GM19351 (cell line): ENCODE measurements at regions not wholly inside any gene's neighbourhood (a gene's known extent, or its start where the extent isn't known, plus 50 kb on each side); places are given as distances from the start of the nearest gene placed in this dataset.
"Not testable (repeated sequence)": the region's sequence is repeated elsewhere in the genome, so short reads cannot be mapped to it uniquely, and the experiment has no call there.

Experiments
- ATAC-seq: cut with Tn5 transposase; IDR thresholded peaks from one replicate; pipeline ENCODE4 v1.9.1; 2021; ENCODE audit warnings: mild to moderate bottlenecking, moderate library complexity; ENCODE audit not compliant: unreplicated experiment

- no peak for ATAC-seq
Measured at GRCh38 chr13:58712191-58712590, 1080.6 kb downstream of the PCDH17 start.

- not testable (repeated sequence) for ATAC-seq
Measured at GRCh38 chr13:58714016-58714415, 1082.5 kb downstream of the PCDH17 start.

- ATAC-seq: no peak
Measured at GRCh38 chr13:58721273-58721672, 1089.7 kb downstream of the PCDH17 start.

DNA sequence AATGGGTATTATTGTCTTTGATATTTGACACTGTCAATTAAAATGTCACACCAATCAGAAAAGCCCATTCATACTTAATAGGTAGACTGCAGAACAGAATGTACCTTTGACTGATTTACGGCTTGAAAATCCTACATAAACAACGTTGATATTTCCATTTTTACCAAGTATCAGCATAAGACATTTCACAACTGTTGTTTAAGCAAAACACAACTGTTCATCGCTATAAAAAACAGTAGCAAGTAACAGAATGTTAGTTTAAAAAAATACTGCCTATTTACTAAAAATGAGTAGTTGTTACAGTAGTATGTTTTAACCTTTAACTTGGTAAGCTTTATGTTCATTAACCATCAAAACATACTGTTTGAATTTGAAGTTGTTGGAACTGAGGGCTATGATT is 1096.6 kb downstream of the PCDH17 start:
- no peak for ATAC-seq

DNA sequence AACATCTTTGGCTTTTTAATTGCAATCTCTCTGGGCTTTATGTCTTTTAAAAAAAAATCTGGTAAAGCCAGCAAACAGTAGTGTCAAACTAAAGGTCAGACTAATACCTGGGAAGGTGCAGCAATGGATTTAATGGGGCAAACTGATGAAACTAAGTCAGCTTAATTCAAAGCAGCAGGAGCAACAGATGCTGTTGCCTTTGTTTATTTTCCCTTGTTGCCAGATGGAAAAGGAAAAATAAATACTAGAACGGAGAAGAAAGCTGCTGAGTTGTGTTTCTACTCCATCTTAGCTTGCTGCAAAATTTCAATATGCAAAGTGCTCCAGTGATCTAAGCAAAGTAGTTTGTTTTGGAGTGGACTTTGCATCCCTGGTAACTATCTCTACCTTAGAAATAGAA is 1097.8 kb downstream of the PCDH17 start:
- no peak for ATAC-seq

DNA sequence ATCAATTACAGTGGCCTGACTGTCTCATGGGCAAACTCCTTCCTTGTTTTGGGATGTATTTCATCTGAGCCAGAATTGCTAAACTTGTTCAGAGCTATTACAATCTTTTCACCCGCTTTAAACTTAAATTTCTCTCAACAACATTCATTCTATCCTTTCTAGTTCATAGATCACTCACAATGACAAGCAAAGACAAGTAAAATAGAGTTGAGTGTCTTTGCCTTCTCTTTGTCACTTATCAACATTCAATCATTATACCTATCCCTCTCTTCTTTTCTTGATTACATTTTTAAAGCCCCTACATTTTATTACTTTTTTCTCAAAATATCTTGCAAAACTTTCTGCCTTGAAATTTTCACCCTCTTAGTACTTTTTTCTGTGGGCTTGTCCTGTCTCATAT is 1113.1 kb downstream of the PCDH17 start:
- ATAC-seq: no peak

GRCh38 chr13:58767566-58767965 is 1136.0 kb downstream of the PCDH17 start:
- no peak for ATAC-seq

DNA sequence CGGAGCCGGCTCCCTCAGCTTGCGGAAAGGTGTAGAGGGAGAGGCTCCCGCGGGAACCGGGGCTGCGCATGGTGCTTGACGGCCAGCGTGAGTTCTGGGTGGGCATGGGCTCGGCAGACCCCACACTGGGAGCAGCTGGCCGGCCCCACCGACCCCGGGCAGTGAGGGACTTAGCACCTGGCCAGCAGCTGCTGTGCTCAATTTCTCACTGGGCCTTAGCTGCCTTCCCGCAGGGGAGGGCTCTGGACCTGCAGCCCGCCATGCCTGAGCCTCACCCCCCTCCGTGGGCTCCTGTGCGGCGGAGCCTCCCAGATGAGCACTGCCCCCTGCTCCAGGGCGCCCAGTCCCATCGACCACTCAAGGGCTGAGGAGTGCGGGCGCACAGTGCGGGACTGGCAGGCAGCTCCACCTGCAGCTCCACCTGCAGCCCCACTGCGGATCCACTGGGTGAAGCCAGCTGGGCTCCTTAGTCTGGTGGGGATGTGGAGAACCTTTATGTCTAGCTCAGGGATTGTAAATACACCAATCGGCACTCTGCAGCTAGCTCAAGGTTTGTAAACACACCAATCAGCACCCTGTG is 1141.8 kb downstream of the PCDH17 start:
- no peak for ATAC-seq

DNA sequence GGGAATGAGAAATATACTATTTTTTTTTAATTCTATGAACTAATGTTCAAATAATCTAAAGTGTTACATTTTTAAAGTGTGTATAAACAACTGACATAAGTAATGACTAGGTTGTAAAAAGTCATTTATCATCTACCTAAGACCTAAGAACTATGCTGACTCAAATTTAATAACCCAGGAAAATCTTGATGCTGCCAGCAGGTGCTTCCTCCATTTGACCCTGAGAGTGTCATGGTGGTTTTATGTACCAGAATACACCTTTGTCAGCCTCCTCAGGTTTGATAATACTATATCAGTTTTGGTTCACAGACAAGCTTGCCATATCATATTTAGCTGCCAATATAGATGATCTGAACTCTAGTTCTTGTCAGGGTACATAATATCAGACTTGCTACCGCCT is 1151.2 kb downstream of the PCDH17 start:
- no peak for ATAC-seq

DNA sequence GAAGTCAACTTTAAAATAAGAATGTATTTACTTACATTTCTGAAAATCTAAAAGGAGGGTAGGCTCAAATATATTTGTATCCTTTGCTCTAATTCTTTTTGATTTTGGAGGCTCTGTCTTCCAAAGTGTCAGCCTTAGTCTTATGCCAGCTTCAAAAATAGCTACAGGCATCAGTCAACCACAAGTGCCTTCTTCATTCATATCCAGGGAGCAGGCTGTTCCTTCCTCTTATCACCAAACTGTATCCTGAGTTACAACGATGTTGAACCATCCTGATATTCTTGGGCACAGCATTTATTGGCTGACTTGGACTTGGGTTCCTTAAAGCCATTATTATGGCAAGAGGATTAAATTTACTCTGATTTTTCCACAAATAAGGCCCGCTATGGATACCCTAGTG is 1161.3 kb downstream of the PCDH17 start:
- no peak for ATAC-seq

GRCh38 chr13:58795715-58796114 is 1164.2 kb downstream of the PCDH17 start:
- no peak for ATAC-seq

GRCh38 chr13:58804832-58805231 is 1173.3 kb downstream of the PCDH17 start:
- no peak for ATAC-seq

GRCh38 chr13:58806401-58806800 is 1174.9 kb downstream of the PCDH17 start:
- no peak for ATAC-seq

- ATAC-seq: no peak
Measured at GRCh38 chr13:58823701-58824100, 1192.2 kb downstream of the PCDH17 start.

DNA sequence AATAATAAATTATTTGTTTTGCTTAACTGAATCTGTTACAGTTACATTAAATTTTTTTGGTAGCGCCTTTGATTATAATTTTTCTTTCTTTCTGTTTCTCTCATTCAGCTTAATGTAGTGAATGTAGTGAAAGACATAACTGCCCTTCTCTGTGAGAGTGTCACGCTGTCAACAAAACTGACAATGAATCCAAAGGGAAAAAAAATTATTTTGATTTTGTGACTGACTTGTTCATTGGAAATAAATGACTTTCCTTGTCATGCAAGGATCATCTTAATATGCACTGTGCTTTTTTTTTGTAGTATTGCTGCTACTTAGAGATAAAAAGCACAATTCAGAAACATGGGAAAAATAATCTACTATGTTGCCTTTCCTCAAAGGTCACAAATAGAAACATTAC is 1196.4 kb downstream of the PCDH17 start:
- ATAC-seq: no peak

GRCh38 chr13:58830841-58831240 is 1199.3 kb downstream of the PCDH17 start:
- ATAC-seq: no peak

GRCh38 chr13:58838615-58839014 is 1207.1 kb downstream of the PCDH17 start:
- ATAC-seq: no peak

- no peak for ATAC-seq
Measured at GRCh38 chr13:58843071-58843470, 1211.5 kb downstream of the PCDH17 start.

DNA sequence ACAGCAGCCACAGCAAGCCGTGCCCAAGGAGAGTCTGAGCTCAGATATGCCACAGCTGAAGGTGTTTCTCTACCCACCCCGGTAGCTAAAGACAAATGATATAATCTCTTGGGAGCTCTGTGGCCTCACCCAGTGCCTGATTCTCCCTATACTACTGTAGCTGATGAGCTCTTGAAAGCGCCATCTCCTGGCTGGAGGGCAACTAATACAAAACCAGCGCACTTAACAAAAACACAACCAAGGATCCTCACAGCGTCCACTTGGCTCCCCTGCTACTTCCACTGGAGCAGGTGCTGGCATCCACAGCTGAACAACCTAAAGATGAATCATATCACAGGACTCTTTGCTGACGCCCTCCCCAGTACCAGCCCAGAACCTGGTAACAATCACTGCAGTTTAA is 1212.0 kb downstream of the PCDH17 start:
- no peak for ATAC-seq

DNA sequence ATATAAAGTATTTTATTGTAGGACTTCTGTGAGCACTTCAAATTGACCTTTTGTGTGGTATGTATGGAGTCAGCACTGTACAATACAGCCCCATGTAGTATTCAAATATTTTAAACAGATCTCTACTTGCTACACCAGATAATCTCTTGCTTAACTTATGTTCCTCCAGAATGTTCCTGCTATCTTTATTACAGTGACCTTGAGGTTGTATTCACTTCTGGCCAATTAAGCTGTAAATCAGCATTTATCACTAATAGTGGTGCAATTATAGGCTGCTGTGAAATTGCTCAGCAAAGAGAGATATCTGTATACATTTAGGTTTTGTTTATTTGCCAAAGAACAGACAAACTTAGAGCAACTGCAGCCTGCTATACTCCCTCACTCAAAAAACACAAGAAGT is 1218.6 kb downstream of the PCDH17 start:
- no peak for ATAC-seq

GRCh38 chr13:58852076-58852475 is 1220.5 kb downstream of the PCDH17 start:
- ATAC-seq: no peak

DNA sequence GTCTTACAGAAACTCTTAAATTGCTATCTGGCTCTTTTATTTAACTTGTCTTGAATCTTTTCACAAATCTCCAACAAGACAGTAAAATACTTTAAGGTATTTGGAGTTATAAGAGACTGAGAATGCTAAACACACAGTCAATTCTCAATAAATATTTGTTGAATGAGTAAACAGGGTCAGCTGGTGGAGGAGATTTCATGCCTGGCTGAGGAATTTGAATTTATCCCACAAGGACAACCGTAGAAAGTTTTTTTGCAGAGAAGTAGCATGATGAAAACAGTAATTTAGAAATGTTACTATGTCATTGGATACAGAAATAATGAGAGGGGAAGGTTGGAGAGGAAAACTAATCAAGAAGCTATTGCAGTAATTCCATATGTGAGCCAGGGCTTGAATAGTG is 1223.7 kb downstream of the PCDH17 start:
- ATAC-seq: no peak

DNA sequence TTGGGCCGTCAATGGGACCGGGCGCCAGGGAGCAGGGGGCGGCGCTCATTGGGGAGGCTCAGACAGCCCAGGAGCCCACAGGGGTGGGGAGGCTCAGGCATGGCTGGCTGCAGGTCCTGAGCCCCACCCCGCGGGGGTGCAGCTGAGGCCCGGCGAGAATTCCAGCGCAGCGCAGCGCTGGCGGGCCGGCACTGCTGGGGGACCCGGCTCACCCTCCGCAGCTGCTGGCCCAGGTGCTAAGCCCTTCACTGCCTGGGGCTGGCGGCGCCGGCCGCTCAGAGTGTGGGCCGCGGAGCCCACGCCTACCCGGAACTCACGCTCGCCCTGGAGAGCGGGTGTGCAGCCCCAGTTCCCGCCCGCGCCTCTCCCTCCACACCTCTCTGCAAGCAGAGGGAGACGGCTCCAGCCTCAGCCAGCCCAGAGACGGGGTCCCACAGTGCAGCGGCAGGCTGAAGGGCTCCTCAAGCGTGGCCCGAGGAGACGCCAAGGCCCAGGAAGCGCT is 1227.4 kb downstream of the PCDH17 start:
- no peak for ATAC-seq
